Activated CD4-positive, CD25-positive, alpha-beta regulatory T cell treated with anti-CD3 and anti-CD28 coated beads, Interleukin-2, amount 50 U/mL, for 16 hours (primary cell): ENCODE measurements at regions not wholly inside any gene's neighbourhood (a gene's known extent, or its start where the extent isn't known, plus 50 kb on each side); places are given as distances from the start of the nearest gene placed in this dataset.
"Not testable (repeated sequence)": the region's sequence is repeated elsewhere in the genome, so short reads cannot be mapped to it uniquely, and the experiment has no call there.

Experiments
- DNase-seq: peaks from one replicate; pipeline ENCODE4 v3.0.0-alpha.2; 2020; ENCODE audit warnings: low read depth, low spot score

DNA sequence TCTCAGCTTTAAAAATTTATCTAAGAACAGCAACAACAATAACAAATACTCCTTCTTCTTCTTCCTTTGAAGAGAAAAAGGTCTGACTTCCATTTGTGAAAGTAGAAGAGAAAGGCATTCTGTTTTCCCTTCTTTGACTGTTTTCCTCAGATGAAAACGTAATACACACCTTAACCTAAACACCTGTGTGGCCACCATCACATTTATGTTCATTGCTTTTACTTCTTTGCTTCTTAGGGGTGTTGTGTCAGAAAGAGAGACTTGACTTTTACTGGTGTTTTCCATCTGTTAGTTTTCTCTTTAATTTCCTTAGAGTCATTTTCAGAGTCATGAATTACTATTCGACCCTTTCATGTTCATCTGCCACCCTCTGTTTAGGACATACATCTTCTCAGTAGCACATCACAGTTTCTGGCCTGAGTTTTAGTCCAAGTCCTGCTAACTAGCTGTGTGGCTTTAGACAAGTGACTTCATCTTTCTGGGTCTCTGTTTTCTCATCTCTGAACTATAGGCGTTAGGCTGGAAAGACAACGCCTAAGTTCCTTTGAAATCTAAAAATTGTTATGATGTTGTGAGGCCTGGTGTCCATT is 283.8 kb downstream of the GATA3 start:
- no peak for DNase-seq

DNA sequence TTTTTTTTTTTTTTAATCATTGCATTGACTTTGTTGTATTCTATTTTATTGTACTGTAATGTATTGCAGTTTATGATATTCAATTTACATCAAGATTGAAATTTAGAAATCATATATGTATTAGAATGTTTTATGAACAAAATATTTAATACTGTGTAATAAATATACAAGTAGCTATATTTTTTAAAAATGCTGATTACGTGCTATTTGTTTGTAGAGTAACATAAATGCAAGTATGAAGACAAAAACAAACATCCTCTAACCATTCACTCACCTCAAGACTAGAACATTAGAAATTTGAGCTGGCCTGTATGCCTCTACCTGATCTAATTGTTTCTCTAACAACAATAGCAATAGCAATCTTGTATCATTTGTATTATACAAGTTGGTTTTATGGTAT is 290.3 kb downstream of the GATA3 start:
- no peak for DNase-seq

DNA sequence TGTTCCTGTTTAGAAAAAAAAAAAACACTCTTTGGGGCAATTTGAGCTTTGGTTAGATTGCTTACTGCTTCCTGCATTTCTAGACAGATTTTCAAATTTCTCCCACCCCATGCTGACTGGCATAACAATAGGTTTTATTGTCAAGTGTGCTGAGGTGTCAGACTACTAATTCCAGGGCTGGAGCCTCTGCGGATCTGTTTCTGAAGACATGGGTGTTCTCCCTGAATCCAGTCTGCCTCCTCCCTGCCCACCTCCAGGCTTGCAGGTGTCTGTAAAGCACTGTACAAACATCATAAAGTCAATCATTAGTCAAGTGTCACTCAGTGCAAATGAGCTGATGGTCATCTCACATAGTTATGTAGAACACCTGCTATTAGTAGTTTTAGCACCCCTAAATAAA is 292.4 kb downstream of the GATA3 start:
- DNase-seq, result no peak

DNA sequence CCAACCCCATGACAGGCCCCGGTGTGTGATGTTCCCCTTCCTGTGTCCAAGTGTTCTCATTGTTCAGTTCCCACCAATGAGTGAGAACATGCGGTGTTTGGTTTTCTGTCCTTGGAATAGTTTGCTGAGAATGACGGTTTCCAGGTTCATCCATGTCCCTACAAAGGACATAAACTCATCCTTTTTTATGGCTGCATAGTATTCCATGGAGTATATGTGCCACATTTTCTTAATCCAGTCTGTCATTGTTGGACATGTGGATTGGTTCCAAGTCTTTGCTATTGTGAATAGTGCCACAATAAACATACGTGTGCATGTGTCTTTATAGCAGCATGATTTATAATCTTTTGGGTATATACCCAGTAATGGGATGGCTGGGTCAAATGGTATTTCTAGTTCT is 293.1 kb downstream of the GATA3 start:
- DNase-seq, result not testable (repeated sequence)

DNA sequence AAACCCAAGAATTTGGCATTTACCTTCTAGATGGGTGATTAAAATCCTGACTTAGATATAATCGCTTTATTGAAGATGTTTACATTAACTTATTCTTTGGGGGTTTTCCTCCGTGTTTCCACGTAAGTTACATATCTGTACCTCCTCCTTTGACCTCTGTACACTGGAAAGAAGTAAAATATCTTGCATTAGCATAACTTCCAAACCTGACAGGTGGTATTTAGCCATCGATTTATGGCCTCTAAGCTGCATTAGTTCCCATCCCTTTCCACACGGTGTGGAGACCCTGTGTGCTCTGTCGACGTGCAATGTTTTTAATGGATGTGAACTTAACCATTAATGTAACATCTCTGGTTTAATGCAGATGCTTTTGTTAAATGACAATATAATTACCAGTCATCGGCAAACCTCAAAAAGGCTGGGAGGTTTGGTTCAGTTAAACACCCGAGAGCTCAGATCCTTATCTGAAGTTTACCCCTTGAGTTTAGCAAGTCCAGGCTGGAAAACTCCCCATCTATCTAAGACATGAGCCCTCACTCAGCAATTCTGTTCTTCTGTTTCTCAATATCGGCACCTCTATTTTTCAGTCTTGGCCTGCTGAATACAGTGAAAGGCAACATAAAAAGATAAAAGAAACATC is 295.2 kb downstream of the GATA3 start:
- DNase-seq, result no peak

DNA sequence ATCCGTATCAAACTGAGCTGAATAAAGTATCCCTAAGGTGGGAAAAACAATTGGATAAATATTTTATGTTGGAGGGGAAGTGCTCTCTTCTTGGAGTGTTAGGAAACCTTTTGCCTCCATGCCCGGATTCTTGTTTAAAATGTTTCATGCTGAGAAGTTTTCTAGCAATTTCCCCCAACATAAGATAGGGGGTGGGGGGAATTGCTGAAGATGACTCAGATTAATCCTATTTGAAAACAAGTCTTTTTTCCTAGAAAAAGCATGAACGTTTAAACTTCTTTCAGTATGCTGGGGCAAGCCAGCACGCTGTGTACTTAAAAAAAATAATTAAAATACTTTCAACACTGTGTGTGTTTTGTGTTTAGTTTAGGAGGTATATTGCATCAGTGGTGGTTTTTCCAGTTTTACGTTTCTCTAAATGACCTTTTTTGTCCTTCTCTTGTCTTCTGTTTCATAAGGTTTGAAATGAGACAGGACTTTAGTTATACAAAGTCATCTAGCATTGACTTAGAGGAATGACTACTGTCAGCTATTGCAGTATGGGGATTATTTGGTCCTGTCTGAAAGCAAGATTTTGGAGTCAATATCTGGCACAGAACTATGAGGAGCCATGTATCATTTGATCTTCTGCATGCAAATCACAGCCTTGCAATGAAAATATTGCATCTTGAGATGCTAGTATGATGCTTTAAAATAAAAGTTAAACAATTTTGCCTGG is 295.9 kb downstream of the GATA3 start:
- no peak for DNase-seq

DNA sequence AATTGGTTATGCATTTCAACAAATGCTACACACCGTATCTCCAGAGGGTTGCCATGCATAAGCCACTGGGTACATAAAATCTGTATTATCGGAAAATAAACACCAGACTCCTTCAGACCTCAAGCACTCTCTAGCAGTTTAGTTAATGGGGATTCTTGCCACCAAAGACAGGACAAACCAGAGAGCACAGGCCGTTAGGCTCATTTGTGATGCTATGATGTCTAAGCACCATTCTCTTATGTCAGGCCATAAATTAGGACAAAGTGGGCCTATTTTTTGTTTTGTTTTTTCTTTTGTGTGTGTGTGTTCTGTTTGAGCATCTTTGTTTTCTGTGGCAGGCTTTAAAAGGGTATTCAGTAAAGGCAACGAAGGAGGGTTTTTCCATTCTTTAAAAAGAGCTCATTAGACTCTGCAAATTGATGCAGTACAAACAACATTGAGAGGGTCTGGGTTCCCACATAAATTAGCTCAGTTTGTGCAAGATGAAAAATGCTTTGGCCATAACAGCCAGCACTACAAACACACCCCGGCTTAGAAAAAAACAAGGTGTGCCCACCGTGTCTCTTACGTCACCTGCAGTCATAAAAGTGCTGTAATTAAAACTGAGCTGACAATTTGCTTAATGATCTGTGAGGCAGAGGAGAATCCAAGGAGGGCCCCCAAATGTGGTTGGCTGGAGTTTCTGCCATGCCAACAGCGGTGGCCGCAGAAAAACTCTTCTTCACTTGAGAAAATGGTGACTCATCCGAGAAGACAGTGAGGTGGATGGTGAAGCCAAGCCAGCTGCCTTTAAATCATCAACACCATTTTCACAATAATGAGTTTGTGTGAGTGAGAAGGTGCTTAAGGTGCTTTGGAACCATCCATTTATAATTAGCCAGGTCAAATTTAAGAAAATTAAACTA is 297.9 kb downstream of the GATA3 start:
- DNase-seq, result no peak

DNA sequence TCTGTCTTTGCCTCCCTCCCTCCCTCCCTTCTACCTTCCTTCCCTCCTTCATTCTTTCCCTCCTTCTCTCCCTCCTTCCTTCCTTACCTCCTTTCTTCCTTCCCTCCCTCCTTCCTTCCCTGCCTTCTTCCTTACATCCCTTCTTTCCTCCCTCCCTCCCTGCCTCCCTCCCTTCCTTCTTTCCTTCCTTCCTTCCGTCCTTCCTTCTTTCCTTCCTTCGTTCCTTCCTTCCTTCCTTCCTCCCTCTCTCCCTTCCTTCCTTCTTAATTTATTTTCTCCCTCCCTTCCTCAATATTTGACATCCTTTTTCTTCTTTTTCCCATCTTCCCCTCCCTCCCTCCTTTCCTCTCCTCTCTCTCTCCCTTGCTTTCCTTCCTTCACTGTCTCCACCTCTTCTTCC is 301.8 kb downstream of the GATA3 start:
- no peak for DNase-seq

DNA sequence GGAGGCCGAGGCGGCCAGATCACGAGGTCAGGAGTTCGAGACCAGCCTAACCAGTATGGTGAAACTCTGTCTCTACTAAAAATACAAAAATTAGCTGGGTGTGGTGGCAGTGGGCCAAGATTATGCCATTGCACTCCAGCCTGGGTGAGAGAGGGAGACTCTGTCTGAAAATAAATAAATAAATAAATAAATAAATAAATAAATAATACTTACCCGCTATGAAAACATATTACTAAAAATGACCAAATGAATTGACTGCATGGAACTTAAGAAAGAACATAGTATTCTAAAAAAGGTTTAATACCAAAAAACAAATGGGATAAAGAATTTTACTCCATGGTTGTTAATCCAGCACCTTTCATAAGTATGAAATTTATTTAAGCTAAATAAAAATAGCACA is 305.0 kb downstream of the GATA3 start:
- no peak for DNase-seq

DNA sequence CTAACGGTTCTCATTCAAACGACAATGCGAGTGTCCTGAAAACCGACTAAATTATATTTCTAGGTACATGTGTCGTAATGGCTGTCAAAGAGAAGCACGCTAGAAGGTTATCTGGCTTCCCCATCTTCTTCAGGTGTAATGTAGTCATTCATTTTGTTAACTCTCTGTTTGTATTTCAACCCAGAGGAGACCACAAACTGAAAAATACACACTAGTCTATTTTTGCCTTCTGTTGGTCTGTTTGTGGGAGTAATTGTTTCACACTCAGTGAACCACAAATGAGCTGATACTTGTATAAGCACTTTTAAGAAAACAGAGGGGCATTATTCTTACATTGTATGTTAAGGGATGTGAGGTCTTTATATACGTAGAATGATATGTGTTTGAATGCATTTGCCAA is 305.9 kb downstream of the GATA3 start:
- no peak for DNase-seq

DNA sequence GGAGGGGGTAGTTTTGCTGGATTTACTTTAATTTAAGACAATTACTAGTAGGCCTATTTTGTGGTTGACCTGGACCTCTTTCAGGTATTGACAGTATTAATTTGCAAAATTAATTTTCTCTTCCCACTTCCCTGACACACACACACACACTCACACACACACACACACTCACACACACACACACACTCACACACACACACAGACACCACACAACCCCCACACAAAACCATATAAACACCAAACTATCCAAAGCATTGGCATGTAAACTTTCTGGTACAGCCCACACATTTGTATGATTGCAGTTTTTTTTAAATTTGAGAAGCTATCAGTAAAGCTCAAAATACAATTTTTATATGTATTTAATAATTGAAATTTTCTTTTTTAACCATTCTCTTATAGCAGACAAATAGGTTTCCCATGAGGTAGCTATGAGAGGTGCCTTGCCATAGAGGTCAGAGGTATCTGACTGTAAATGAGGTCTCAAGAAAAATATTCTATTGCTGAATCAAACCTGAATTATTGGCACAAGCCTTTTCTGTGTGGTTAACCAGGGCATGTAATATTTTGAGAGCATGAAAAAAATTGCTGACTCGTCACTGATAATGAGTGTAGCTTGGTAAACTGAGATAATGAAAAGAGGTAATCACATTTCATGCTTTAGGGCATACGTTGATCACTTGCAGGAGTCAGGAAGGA is 306.5 kb downstream of the GATA3 start:
- DNase-seq, result no peak

DNA sequence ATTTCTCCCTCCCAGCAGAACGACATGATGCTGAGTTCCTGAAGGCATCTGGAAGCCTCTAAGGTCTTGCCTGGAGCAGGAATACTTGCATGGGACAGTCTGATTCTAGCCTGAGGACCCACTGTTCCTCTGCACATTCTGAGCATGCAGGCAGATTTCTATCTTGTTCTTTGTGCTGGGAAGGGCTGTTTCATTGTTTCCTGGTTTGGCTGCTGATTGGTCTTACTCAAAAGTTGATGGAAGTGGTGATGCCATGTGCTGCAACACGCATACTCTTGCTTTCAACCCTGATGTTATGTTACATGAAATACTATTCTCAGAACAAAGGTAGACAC is 307.0 kb downstream of the GATA3 start:
- no peak for DNase-seq

DNA sequence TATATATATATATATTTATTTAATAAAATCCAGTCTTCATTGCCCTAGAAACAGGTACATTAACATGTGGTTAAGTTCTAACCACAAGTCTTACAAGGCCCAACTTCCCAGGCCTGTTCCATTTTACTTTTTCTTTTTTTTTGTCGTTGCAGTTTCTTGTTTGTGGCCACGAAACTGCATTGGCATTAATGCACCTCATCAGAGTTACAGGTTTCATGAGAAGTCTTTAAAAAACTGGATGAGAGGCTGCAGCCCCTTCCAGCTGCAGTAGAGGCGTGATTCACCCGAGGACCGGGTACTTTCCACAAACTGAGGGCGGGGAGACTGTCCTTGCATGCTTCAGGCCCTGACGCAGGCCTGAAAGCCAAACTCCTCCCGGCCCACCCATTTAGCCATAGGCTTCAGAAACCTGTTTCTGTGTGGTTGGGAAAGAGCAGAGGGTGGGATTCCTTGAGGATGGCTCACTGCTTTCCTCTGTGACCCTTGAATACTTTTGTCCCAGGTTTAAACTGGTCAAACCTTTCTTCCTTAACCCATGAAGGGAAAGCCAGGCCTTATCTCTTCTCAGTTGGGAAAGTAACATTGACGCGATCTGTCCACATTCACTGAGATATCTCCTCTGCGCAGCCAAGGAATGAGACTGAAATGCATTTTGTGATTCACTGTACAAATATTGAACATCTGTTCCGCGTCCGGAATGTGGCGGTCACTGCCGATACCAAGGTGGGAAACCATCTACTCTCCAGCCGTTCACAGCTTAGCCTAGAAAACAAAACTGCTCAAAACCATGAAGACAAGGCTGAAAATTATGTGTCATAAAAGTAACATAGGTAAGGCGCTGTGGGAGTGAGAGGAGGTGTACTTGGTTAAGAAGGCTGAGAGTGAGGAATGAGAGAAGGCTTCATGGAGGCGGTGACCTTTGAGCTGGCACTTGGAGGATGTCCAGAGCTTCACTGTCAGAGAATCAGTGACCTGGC is 311.7 kb downstream of the GATA3 start:
- peak; percentile 6 for DNase-seq

DNA sequence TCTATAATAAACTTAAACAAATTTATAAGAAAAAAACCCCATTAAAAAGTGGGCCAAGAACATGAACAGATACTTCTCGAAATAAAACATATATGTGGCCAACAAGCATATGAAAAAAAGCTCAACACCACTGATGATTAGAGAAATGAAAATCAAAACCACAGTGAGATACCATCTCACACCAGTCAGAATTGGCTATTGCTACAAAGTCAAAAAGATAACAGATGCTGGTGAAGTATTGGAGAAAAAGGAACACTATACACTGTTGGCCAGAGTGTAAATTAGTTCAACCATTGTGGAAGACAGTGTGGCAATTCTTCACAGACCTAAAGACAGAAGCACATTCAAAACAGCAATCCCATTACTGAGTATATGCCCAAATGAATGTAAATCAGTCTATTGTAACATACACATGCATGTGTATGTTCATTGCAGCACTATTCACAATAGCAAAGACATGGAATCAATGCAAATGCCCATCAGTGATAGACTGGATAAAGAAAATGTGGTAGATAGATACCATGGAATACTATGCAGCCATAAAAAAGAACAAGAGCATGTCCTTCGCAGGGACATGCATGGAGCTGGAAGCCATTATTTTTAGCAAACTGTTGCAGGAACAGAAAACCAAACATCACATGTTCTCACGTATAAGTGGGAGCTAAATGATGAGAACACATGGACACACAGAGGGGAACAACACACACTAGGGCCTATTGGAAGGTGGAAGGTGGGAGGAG is 313.4 kb downstream of the GATA3 start:
- DNase-seq, result not testable (repeated sequence)

DNA sequence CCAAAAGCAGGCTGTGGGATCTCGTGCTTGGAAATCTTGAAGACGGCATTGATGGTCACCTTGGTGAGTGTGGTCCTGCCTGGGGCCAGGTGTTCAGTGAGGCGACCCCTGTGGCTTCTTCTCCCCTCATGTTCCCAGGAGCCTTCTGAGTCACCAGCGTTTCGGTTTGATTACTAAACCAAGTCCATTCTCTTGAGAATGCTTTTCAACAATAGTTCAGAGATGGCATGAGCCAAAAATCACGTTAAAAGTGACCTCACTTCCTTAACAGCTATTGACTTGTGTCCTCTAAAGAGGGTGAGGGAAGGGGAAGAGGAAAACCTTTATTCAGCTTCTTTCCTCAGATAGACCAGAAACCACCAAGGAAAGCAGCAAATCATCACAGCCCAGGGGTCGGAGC is 315.2 kb downstream of the GATA3 start:
- no peak for DNase-seq

DNA sequence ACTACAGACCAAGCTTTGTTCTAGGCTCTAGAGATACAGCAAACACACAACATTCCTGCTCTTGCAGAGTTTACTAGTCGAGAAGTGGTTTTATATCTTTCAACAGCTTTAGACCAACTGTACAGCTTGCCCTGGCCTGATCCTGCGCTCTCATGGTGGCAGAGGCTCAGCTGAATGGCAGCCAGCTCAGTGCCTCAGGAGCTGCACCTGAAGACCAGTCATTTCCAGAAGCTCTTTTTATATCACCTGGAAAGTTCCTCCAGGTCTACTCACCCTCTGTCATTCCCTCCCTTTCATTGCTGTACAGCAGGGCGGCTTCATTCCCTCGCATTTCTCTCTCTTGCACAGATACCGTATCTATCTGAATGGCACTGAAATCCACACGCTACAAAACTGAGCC is 319.8 kb downstream of the GATA3 start:
- no peak for DNase-seq

DNA sequence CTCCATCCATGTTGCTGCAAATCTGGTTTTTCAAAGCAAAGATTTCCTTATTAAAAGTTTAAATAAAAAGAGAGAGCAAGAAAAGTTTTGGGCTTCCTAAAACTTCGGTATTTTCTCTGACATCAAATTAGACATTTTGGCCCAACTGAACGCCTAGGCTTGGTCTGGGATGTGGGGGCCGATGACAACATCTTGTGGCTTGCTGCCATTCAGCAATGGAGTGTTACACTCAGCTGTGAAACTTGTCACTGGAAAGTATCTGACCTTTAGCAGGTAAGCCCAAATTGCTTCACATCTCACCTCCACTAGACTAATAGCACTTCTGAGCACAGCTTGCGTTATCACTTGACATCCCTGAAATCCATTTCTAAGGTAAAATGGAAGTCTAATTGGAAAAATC is 320.6 kb downstream of the GATA3 start:
- DNase-seq, result no peak

DNA sequence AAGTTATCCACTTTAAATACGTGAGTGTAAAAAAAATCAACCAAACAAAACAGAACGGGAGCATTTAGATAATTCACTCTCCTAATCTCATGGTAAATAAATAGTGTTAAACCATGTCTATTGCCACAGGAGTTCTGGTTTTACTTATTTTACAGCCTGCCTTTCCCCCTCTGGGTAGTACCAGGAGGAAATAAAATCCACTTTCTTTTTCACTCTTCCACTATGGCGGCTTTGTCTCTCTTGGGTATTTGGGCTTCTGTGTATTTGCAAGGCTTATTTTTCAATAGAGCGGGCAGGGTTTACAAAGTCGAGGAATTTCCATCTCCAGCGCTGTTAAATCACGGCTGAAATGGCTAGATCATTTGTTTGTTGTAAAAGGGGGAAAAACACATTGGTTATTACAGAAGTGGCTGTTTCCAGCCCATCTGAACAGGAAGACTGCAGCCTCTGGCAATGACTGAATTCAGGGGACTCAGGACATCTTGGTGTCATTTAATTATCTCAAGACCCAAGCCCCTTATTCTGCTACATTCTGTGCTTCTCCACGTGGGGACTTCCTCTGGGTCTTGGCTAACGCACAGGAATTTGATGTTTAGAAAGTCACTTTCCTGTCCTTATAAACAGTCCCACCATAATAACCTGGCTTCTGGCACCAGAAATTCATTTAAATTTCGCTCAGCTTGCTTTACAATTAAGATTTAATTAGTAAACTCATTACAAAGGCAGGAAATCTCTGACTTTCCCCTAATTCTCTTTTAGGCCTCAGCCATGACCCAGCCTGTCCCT is 323.9 kb downstream of the GATA3 start:
- DNase-seq, result no peak
